SK-N-SH (cell line): ENCODE measurements at regions not wholly inside any gene's neighbourhood (a gene's known extent, or its start where the extent isn't known, plus 50 kb on each side); places are given as distances from the start of the nearest gene placed in this dataset.

Experiments
- CTCF ChIA-PET: fragments of 300-600, 350-600 bp; formaldehyde crosslinking; extraction: SDS; loops from one replicate; lab custom pipeline; 2021; lab: Yijun Ruan, JAX
- POLR2A ChIA-PET: fragments of 350-600 bp; sonication (Branson Sonifier 250); formaldehyde crosslinking; extraction: SDS; loops from one replicate; lab custom pipeline; 2020; ENCODE audit warnings: antibody characterized with exemption, inconsistent platforms; lab: Yijun Ruan, JAX
- DNase-seq: peaks from one replicate; pipeline ENCODE4 v3.0.0; 2012
- H2AFZ ChIP-seq: fragments of 200-600 bp; sonication (generic); 2 replicates; pipeline ENCODE4 v1.8.1; 2016; ENCODE audit warnings: antibody characterized with exemption, mild to moderate bottlenecking, low read depth
- H3F3A ChIP-seq: fragments of 200-600 bp; sonication (generic); replicated peaks from 2 replicates; pipeline ENCODE3; 2016; ENCODE audit warnings: antibody characterized with exemption, mild to moderate bottlenecking; ENCODE audit not compliant: insufficient read depth
- H3K27ac ChIP-seq, 2 experiments: fragments of 200-500 bp in 1 of 2; fragments of 200-600 bp in 1 of 2; sonication (Bioruptor generic) in 1 of 2; sonication (generic), shearing (Covaris generic) in 1 of 2; 2 replicates each; pipeline versions ENCODE4 v1.5.1 to v1.6.1; 2014 to 2016; ENCODE audit warnings: low read depth in 2 of 2, inconsistent platforms in 1 of 2, low read length in 1 of 2, mild to moderate bottlenecking in 1 of 2, mixed read lengths in 1 of 2
- H3K27me3 ChIP-seq: fragments of 200-600 bp; sonication (generic), shearing (Covaris generic); 2 replicates; pipeline ENCODE4 v1.6.1; 2016; ENCODE audit warnings: mixed run types; ENCODE audit not compliant: insufficient read depth
- H3K36me3 ChIP-seq, 2 experiments: fragments of 200-500 bp in 1 of 2; fragments of 200-600 bp in 1 of 2; sonication (Bioruptor generic) in 1 of 2; sonication (generic) in 1 of 2; replicated peaks in 1 of 2; 2 replicates each; pipeline versions ENCODE3 to v1.5.1; 2014 to 2016; ENCODE audit warnings: low read length in 1 of 2, mild to moderate bottlenecking in 1 of 2; ENCODE audit not compliant: insufficient read depth in 2 of 2, control insufficient read depth in 1 of 2
- H3K4me1 ChIP-seq, 2 experiments: fragments of 200-500 bp in 1 of 2; fragments of 200-600 bp in 1 of 2; sonication (Bioruptor generic) in 1 of 2; sonication (generic), shearing (Covaris generic) in 1 of 2; 2 replicates each; pipeline versions ENCODE4 v1.5.1 to v1.6.1; 2014 to 2016; ENCODE audit warnings: low read depth in 1 of 2, low read length in 1 of 2, mixed run types in 1 of 2; ENCODE audit not compliant: insufficient read depth in 2 of 2, control insufficient read depth in 1 of 2
- H3K4me2 ChIP-seq: fragments of 200-600 bp; sonication (generic), shearing (Covaris generic); 2 replicates; pipeline ENCODE4 v1.6.1; 2017; ENCODE audit warnings: mixed run types
- H3K4me3 ChIP-seq, 2 experiments: fragments of 200-500 bp in 1 of 2; fragments of 200-600 bp in 1 of 2; sonication (Bioruptor generic) in 1 of 2; sonication (generic), shearing (Covaris generic) in 1 of 2; 2 replicates each; pipeline versions ENCODE4 v1.5.1 to v1.8.1; 2014 to 2016; ENCODE audit warnings: low read depth in 2 of 2, inconsistent platforms in 1 of 2, low read length in 1 of 2, mild to moderate bottlenecking in 1 of 2, mixed read lengths in 1 of 2, moderate library complexity in 1 of 2
- H3K79me2 ChIP-seq: fragments of 200-600 bp; sonication (generic); 2 replicates; pipeline ENCODE4 v1.8.1; 2017; ENCODE audit warnings: mild to moderate bottlenecking; ENCODE audit not compliant: insufficient read depth
- H3K9ac ChIP-seq: fragments of 200-600 bp; sonication (generic); 2 replicates; pipeline ENCODE4 v1.6.1; 2017; ENCODE audit warnings: mixed run types
- H3K9me2 ChIP-seq: fragments of 200-600 bp; sonication (generic); 2 replicates; pipeline ENCODE4 v1.6.1; 2017; ENCODE audit warnings: mixed run types
- H3K9me3 ChIP-seq: fragments of 200-600 bp; sonication (generic); 2 replicates; pipeline ENCODE4 v1.6.1; 2017; ENCODE audit warnings: mixed run types, mild to moderate bottlenecking, moderate library complexity
- H4K20me1 ChIP-seq: fragments of 200-600 bp; sonication (generic); 2 replicates; pipeline ENCODE4 v1.6.1; 2017; ENCODE audit warnings: mild to moderate bottlenecking, mixed run types; ENCODE audit not compliant: insufficient read depth
- ELF1 ChIP-seq: IDR thresholded peaks from 2 replicates; pipeline ENCODE4 v1.4.0; 2012
- EZH2phosphoT487 ChIP-seq: fragments of 200-600 bp; sonication (generic); IDR thresholded peaks from 2 replicates; pipeline ENCODE4 v1.6.1; 2017; ENCODE audit warnings: low read depth, mixed run types, mild to moderate bottlenecking, antibody characterized with exemption, moderate library complexity, borderline replicate concordance
- FOXM1 ChIP-seq: IDR thresholded peaks from 2 replicates; pipeline ENCODE4 v1.4.0; 2012; ENCODE audit warnings: low read depth, mild to moderate bottlenecking
- GABPA ChIP-seq: IDR thresholded peaks from 2 replicates; pipeline ENCODE4 v1.4.0; 2012; ENCODE audit warnings: low read depth, mild to moderate bottlenecking
- MXI1 ChIP-seq: IDR thresholded peaks from 2 replicates; pipeline ENCODE4 v1.6.1; 2012; ENCODE audit warnings: mild to moderate bottlenecking, low read depth, low read length, improper control_type of control experiment
- RCOR1 ChIP-seq: fragments of 150-350 bp; IDR thresholded peaks from 2 replicates; pipeline ENCODE4 v1.6.1; 2017; ENCODE audit warnings: antibody characterized with exemption, low read length
- SIN3A ChIP-seq: IDR thresholded peaks from 2 replicates; pipeline ENCODE4 v1.6.1; 2012; ENCODE audit warnings: low read depth, mild to moderate bottlenecking, low read length, moderate library complexity, borderline replicate concordance
- TCF12 ChIP-seq: IDR thresholded peaks from 2 replicates; pipeline ENCODE4 v1.4.0; 2012
- TEAD4 ChIP-seq: IDR thresholded peaks from 2 replicates; pipeline ENCODE4 v1.4.0; 2012; ENCODE audit warnings: mild to moderate bottlenecking, borderline replicate concordance; ENCODE audit not compliant: insufficient read depth
- YY1 ChIP-seq: IDR thresholded peaks from 2 replicates; pipeline ENCODE4 v1.4.0; 2012; ENCODE audit warnings: low read depth, mild to moderate bottlenecking
- WGBS: methylation state at CpG from one replicate; pipeline ENCODE4 v1.1.6; 2017; ENCODE audit warnings: low lambda C conversion rate; 5-methylcytosine and 5-hydroxymethylcytosine counted together
- TF ChIP-seq, protein P1 (sequence below): IDR thresholded peaks from 2 replicates; pipeline ENCODE4 v1.6.1; 2012; ENCODE audit warnings: mild to moderate bottlenecking, low read depth, low read length, moderate library complexity
- TF ChIP-seq, protein P2 (sequence below): fragments of 150-350 bp; IDR thresholded peaks from 2 replicates; pipeline ENCODE4 v1.6.1; 2016; ENCODE audit warnings: mild to moderate bottlenecking, low read depth, low read length
- TF ChIP-seq, protein P3 (sequence below): IDR thresholded peaks from 2 replicates; pipeline ENCODE4 v1.4.0; 2012; ENCODE audit warnings: low read depth, borderline replicate concordance

DNA sequence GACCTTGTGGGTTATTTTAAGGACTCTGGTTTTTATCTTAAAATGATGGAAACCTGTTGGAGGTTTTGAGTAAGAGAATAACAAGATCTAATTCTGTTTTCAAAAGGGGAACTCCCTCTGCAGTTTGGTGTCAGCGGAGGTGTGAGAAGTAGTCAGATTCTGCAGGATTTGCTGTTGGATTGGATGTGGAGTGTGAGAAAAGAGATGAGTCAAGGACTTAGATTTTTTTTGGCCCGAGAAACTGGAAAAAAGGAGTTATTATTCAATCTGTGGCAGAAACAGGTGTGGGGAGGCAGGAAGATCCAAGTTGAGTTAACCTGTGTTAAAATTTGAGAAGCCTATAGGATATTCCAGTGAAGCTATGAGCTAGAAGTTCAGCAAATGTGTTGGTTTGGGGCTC is 337.2 kb upstream of the FANCL start:
- no peak overlapping the region for H3K4me3 ChIP-seq
- H3K27ac ChIP-seq: no peak overlapping the region
- no peaks in the 10 kb centered on the region for H3K9me3 ChIP-seq
- POLR2A ChIA-PET: no interaction called here
- 65% methylated on average over 2 of the region's 2 CpGs for WGBS
- CTCF ChIA-PET: interaction anchor here (0.9 kb wide), 1 partner anchor 11 kb away, joined by 3 read pairs; no protein-coding TSS in a partner anchor
- no peaks in the 10 kb centered on the region for H3F3A ChIP-seq
- TF ChIP-seq, protein P1, sequence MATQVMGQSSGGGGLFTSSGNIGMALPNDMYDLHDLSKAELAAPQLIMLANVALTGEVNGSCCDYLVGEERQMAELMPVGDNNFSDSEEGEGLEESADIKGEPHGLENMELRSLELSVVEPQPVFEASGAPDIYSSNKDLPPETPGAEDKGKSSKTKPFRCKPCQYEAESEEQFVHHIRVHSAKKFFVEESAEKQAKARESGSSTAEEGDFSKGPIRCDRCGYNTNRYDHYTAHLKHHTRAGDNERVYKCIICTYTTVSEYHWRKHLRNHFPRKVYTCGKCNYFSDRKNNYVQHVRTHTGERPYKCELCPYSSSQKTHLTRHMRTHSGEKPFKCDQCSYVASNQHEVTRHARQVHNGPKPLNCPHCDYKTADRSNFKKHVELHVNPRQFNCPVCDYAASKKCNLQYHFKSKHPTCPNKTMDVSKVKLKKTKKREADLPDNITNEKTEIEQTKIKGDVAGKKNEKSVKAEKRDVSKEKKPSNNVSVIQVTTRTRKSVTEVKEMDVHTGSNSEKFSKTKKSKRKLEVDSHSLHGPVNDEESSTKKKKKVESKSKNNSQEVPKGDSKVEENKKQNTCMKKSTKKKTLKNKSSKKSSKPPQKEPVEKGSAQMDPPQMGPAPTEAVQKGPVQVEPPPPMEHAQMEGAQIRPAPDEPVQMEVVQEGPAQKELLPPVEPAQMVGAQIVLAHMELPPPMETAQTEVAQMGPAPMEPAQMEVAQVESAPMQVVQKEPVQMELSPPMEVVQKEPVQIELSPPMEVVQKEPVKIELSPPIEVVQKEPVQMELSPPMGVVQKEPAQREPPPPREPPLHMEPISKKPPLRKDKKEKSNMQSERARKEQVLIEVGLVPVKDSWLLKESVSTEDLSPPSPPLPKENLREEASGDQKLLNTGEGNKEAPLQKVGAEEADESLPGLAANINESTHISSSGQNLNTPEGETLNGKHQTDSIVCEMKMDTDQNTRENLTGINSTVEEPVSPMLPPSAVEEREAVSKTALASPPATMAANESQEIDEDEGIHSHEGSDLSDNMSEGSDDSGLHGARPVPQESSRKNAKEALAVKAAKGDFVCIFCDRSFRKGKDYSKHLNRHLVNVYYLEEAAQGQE: no peak
- no peak for TF ChIP-seq MXI1
- DNase-seq: no peak
- no peaks in the 10 kb centered on the region for H3K27me3 ChIP-seq
- H3K9me2 ChIP-seq: no peaks in the 10 kb centered on the region
- H3K36me3 ChIP-seq: no peaks in the 10 kb centered on the region
- no peak overlapping the region for H3K4me2 ChIP-seq
- H4K20me1 ChIP-seq: no peaks in the 10 kb centered on the region
- H3K4me1 ChIP-seq: no peaks in the 10 kb centered on the region; a peak in 2 of 4 replicates
- H2AFZ ChIP-seq: no peak overlapping the region
- H3K79me2 ChIP-seq: no peaks in the 10 kb centered on the region
- H3K9ac ChIP-seq: no peak overlapping the region

DNA sequence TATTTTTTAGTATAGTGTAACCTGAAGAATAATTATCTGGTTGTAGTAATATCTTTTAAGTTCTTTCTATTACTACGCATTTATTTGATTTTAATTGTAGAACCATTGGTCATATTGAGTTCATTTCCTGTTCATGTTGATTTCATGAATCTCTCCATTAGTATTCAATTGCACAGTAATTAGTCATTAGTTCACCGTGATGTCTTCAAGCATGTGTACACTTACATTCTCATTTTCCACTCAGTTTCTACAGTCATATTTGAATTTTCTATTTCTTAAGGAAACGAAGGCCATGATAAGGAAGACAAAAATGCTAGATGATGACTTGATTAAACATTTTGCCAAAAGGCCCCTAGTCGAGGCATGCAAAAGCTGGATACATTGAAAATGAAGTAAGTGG is 333.7 kb upstream of the FANCL start:
- H3K9me3 ChIP-seq: no peaks in the 10 kb centered on the region
- H3K9me2 ChIP-seq: no peaks in the 10 kb centered on the region
- no peak for TF ChIP-seq TCF12
- TF ChIP-seq EZH2phosphoT487: no peak
- TF ChIP-seq, protein P2, sequence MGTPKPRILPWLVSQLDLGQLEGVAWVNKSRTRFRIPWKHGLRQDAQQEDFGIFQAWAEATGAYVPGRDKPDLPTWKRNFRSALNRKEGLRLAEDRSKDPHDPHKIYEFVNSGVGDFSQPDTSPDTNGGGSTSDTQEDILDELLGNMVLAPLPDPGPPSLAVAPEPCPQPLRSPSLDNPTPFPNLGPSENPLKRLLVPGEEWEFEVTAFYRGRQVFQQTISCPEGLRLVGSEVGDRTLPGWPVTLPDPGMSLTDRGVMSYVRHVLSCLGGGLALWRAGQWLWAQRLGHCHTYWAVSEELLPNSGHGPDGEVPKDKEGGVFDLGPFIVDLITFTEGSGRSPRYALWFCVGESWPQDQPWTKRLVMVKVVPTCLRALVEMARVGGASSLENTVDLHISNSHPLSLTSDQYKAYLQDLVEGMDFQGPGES: no peak
- TF ChIP-seq, protein P3, sequence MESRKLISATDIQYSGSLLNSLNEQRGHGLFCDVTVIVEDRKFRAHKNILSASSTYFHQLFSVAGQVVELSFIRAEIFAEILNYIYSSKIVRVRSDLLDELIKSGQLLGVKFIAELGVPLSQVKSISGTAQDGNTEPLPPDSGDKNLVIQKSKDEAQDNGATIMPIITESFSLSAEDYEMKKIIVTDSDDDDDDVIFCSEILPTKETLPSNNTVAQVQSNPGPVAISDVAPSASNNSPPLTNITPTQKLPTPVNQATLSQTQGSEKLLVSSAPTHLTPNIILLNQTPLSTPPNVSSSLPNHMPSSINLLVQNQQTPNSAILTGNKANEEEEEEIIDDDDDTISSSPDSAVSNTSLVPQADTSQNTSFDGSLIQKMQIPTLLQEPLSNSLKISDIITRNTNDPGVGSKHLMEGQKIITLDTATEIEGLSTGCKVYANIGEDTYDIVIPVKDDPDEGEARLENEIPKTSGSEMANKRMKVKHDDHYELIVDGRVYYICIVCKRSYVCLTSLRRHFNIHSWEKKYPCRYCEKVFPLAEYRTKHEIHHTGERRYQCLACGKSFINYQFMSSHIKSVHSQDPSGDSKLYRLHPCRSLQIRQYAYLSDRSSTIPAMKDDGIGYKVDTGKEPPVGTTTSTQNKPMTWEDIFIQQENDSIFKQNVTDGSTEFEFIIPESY: no peak
- no peak for TF ChIP-seq RCOR1
- TF ChIP-seq GABPA: no peak
- no peak for TF ChIP-seq YY1
- TF ChIP-seq TEAD4: no peak
- no peak for TF ChIP-seq ELF1
- no peak for TF ChIP-seq FOXM1
- TF ChIP-seq SIN3A: no peak
- H3K4me1 ChIP-seq: no peaks in the 10 kb centered on the region; a peak in 2 of 4 replicates
- DNase-seq: no peak
- ChIA-PET POLR2A (no interaction called here), CTCF (interaction anchor here (1.4 to 1.8 kb wide), 6 partner anchors 21 to 815 kb away, joined by 3 to 7 read pairs (median 4); no protein-coding TSS in a partner anchor)
- no peak overlapping the region for H3K9ac ChIP-seq
- H2AFZ ChIP-seq: no peak overlapping the region
- no peak overlapping the region for H3K27ac ChIP-seq
- H4K20me1 ChIP-seq: no peaks in the 10 kb centered on the region
- no peaks in the 10 kb centered on the region for H3K36me3 ChIP-seq
- WGBS: 40% methylated on average over 4 of the region's 4 CpGs
- H3K4me2 ChIP-seq: no peak overlapping the region
- no peak overlapping the region for H3K4me3 ChIP-seq
- H3F3A ChIP-seq: no peaks in the 10 kb centered on the region
- H3K79me2 ChIP-seq: no peaks in the 10 kb centered on the region
- no peaks in the 10 kb centered on the region for H3K27me3 ChIP-seq
